ENCODE measurements at regions not wholly inside any gene's neighbourhood (a gene's known extent, or its start where the extent isn't known, plus 50 kb on each side); places are given as distances from the start of the nearest gene placed in this dataset.

DNA sequence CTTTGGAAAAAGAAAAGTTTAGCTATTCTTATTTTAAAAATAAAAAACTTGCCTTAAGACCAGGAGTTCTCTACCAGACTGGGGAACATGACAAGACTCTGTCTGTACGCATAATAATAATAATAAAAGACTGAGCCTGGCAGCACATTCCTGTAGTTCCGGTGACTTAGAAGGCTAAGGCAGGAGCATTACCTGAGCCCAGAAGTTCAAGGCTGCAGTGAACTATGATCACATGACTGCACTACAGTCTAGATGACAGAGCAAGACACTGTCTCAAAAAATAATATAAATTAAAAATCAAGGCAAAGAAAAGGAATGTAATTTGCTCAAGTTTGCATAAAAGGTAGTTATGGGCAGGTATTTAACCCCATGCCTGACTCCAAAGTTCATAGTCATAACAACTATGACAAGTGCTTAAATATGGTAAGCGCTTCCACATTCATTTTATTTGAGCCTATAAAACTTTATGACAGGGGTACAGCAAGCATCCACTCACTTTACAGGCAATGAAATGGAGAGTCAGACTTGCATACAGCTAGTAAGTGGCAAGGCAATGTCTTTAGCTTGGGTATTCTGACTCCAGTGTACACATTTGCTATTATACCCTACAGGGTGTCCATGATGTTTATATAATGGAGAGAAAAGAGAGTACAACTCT, 1567.8 kb upstream of the PIK3C3 start:
- POLR2A ChIA-PET = no interaction called here
- TF ChIP-seq, protein P1, sequence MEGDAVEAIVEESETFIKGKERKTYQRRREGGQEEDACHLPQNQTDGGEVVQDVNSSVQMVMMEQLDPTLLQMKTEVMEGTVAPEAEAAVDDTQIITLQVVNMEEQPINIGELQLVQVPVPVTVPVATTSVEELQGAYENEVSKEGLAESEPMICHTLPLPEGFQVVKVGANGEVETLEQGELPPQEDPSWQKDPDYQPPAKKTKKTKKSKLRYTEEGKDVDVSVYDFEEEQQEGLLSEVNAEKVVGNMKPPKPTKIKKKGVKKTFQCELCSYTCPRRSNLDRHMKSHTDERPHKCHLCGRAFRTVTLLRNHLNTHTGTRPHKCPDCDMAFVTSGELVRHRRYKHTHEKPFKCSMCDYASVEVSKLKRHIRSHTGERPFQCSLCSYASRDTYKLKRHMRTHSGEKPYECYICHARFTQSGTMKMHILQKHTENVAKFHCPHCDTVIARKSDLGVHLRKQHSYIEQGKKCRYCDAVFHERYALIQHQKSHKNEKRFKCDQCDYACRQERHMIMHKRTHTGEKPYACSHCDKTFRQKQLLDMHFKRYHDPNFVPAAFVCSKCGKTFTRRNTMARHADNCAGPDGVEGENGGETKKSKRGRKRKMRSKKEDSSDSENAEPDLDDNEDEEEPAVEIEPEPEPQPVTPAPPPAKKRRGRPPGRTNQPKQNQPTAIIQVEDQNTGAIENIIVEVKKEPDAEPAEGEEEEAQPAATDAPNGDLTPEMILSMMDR (IDR thresholded peaks at IDR 0.05; ENCODE audit: unreplicated experiment) = no peak
- CTCF ChIA-PET = interaction anchor here (0.6 to 0.8 kb wide), 2 partner anchors 45 to 1841 kb away, joined by 3 read pairs; no protein-coding TSS in a partner anchor
- no peaks in the 10 kb centered on the region for H3K27me3 Mint-ChIP-seq (ENCODE audit: insufficient read depth, unreplicated experiment)
- no peaks in the 10 kb centered on the region for H3K4me1 Mint-ChIP-seq (ENCODE audit: insufficient read depth, unreplicated experiment)
- no peak overlapping the region for H3K27ac Mint-ChIP-seq (ENCODE audit: low read depth, unreplicated experiment)
- no TSS peak for BruUV-seq (replicated peaks)
- H3K4me3 Mint-ChIP-seq (ENCODE audit: unreplicated experiment) = no peak overlapping the region
- no peaks in the 10 kb centered on the region for H3K36me3 Mint-ChIP-seq (ENCODE audit: insufficient read depth, unreplicated experiment)
- no peaks in the 10 kb centered on the region for H3K9me3 Mint-ChIP-seq (ENCODE audit: unreplicated experiment)
- intact Hi-C loops (cut with micrococcal nuclease) = no loop called here
- DNase-seq (ENCODE audit: unreplicated experiment) = no peak

DNA sequence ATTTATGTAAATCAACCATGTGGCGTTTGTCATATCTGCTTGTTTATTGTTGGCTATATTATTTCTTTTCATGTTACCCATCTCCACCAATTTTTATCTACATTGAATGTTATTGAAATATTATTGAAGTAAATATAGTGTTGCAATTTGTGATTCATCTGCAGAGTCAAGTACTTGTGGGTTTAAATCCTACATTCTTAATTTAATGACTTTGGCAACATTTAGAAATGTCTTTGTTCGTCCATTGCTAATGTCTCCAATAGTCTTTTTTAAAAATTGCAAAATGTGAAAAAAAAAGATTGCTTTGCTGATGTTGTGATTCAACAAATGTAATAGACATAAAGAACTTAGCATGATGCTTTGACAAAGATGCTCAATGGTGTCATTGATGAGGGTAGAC, 1572.8 kb upstream of the PIK3C3 start:
- H3K27me3 Mint-ChIP-seq (ENCODE audit: insufficient read depth, unreplicated experiment) = no peaks in the 10 kb centered on the region
- H3K9me3 Mint-ChIP-seq (ENCODE audit: unreplicated experiment) = no peaks in the 10 kb centered on the region
- no peaks in the 10 kb centered on the region for H3K4me1 Mint-ChIP-seq (ENCODE audit: insufficient read depth, unreplicated experiment)
- intact Hi-C loops (cut with micrococcal nuclease) = no loop called here
- DNase-seq (ENCODE audit: unreplicated experiment) = no peak
- no peak overlapping the region for H3K27ac Mint-ChIP-seq (ENCODE audit: low read depth, unreplicated experiment)
- H3K4me3 Mint-ChIP-seq (ENCODE audit: unreplicated experiment) = no peak overlapping the region
- POLR2A ChIA-PET = no interaction called here
- no peaks in the 10 kb centered on the region for H3K36me3 Mint-ChIP-seq (ENCODE audit: insufficient read depth, unreplicated experiment)
- BruUV-seq (replicated peaks) = no TSS peak
- CTCF ChIA-PET = no interaction called here
- TF ChIP-seq, protein P1 (IDR thresholded peaks at IDR 0.05; ENCODE audit: unreplicated experiment) = no peak

DNA sequence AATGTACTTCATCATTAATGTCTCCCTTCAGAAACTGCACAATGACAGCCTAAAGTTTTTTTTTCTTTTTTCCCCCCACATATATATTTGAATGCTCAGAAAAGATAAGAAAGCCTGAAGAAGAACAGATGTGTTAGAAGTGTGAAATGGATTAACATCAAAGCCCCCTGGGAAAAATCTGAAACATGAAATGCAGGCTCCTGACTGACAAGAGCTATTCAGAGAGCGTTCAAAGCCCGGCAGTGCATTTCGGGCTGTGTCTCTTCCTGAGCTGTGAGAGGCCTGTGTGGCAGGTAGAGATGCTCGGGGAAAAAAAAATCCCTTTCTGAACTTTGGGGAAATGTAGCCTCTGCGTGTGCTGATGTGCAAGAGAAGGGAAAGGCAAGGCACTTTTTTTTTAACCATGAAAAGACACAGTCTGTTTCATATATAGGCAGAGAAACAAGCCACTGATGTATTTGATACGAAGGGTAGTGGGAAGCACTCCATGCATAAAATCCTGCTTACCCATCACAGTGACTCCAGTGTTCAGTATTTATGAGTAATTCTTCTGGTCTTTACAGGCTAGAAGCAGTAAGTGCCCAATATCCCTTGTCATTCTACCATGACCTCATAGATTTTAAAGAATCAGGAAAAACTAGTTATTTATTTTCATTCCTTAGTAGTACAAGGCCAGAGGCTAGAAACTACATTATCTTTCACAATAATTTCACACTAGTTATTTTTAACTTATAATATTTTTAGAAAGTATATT, 1574.2 kb upstream of the PIK3C3 start:
- Mint-ChIP-seq H3K27me3 (ENCODE audit: insufficient read depth, unreplicated experiment) (no peaks in the 10 kb centered on the region), H3K4me3 (ENCODE audit: unreplicated experiment) (no peak overlapping the region), H3K27ac (ENCODE audit: low read depth, unreplicated experiment) (no peak overlapping the region), H3K36me3 (ENCODE audit: insufficient read depth, unreplicated experiment) (no peaks in the 10 kb centered on the region), H3K4me1 (ENCODE audit: insufficient read depth, unreplicated experiment) (no peaks in the 10 kb centered on the region), H3K9me3 (ENCODE audit: unreplicated experiment) (no peaks in the 10 kb centered on the region)
- no TSS peak for BruUV-seq (replicated peaks)
- ChIA-PET CTCF (interaction anchor here (0.6 to 0.7 kb wide), 2 partner anchors 47 to 530 kb away, joined by 3 to 4 read pairs; no protein-coding TSS in a partner anchor), POLR2A (interaction anchor here (1.4 kb wide), 1 partner anchor 9 kb away, joined by 4 read pairs; no protein-coding TSS in a partner anchor)
- TF ChIP-seq, protein P1 (IDR thresholded peaks at IDR 0.05; ENCODE audit: unreplicated experiment) = no peak
- intact Hi-C loops (cut with micrococcal nuclease) = no loop called here
- no peak for DNase-seq (ENCODE audit: unreplicated experiment)

DNA sequence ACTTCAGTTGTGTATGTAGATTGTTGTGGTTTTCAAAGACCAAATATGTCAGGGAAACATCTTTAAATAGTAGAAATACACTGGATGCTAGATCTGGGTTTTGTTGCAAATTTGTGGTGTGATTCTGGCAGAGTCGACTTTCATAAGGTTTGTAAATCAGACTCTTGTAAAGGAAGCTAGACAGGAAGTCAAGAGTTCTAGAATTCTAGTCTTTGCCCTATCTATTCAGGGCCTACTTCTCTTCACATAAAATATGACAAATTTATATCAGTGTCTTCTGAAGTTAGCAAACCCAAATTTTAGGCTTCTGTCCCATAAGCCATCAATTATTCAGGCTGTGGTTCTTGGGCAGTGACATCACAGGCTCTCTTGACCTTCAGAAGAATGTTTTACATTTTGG, 1579.2 kb upstream of the PIK3C3 start:
- ChIA-PET POLR2A (no interaction called here), CTCF (no interaction called here)
- intact Hi-C loops (cut with micrococcal nuclease) = no loop called here
- no peaks in the 10 kb centered on the region for H3K9me3 Mint-ChIP-seq (ENCODE audit: unreplicated experiment)
- H3K4me1 Mint-ChIP-seq (ENCODE audit: insufficient read depth, unreplicated experiment) = peaks cover 10% of the 10 kb centered on the region
- no peak for DNase-seq (ENCODE audit: unreplicated experiment)
- H3K27ac Mint-ChIP-seq (ENCODE audit: low read depth, unreplicated experiment) = no peak overlapping the region
- BruUV-seq (replicated peaks) = no TSS peak
- no peaks in the 10 kb centered on the region for H3K36me3 Mint-ChIP-seq (ENCODE audit: insufficient read depth, unreplicated experiment)
- no peaks in the 10 kb centered on the region for H3K27me3 Mint-ChIP-seq (ENCODE audit: insufficient read depth, unreplicated experiment)
- H3K4me3 Mint-ChIP-seq (ENCODE audit: unreplicated experiment) = no peak overlapping the region
- TF ChIP-seq, protein P1 (IDR thresholded peaks at IDR 0.05; ENCODE audit: unreplicated experiment) = no peak

Data from MCF 10A (cell line).